Right atrium auricular region (tissue), 2 donors: ENCODE measurements at regions not wholly inside any gene's neighbourhood (a gene's known extent, or its start where the extent isn't known, plus 50 kb on each side); places are given as distances from the start of the nearest gene placed in this dataset.

Experiments used
- DNase-seq: peaks from one replicate; pipeline ENCODE4 v3.0.0-alpha.2; 2019; ENCODE audit warnings: low spot score
- H3K27ac ChIP-seq, 2 donors: fragments of 200-600 bp; sonication (generic); 1 replicate in 1 of 2; 2 replicates in 1 of 2; pipeline ENCODE4 v1.5.1; 2016 to 2019
- H3K27me3 ChIP-seq, 2 donors: fragments of 200-600 bp; sonication (generic); one replicate each; pipeline versions ENCODE4 v1.5.1 to v1.6.0; 2017 to 2019
- H3K36me3 ChIP-seq: fragments of 200-600 bp; sonication (generic); one replicate; pipeline ENCODE4 v1.5.1; 2016
- H3K4me1 ChIP-seq, 2 donors: fragments of 200-600 bp; sonication (generic); one replicate each; pipeline versions ENCODE4 v1.5.1 to v1.6.0; 2017 to 2019
- H3K4me3 ChIP-seq, 2 donors: fragments of 200-600 bp; sonication (generic); 1 replicate in 1 of 2; 2 replicates in 1 of 2; pipeline ENCODE4 v1.5.1; 2017 to 2019; ENCODE audit warnings: mild to moderate bottlenecking in 1 of 2, moderate library complexity in 1 of 2
- H3K9me3 ChIP-seq, 2 donors: fragments of 200-600 bp; sonication (generic); one replicate each; pipeline ENCODE4 v1.5.1; 2019
- CTCF ChIP-seq, 2 donors: fragments of 200-600 bp; sonication (generic); IDR thresholded peaks; one replicate each; pipeline ENCODE4 v1.5.1; 2019; ENCODE audit warnings: antibody characterized with exemption in 2 of 2

- peaks cover 0 to 21% of the 10 kb centered on the region in 2 donors for H3K4me1 ChIP-seq
Observed at GRCh38 chr1:184895086-184895485, 79.2 kb downstream of the NIBAN1 start.

GRCh38 chr1:184893695-184894094, 80.6 kb downstream of the NIBAN1 start:
- no peak overlapping the region for H3K4me3 ChIP-seq
- DNase-seq, result no peak
- H3K4me1 ChIP-seq, result peaks cover 0 to 35% of the 10 kb centered on the region in 2 donors
- TF ChIP-seq CTCF (IDR thresholded peaks at IDR 0.05), result no peak
- H3K36me3 ChIP-seq, result peaks cover 29% of the 10 kb centered on the region
- H3K27me3 ChIP-seq, result no peaks in the 10 kb centered on the region
- no peaks in the 10 kb centered on the region for H3K9me3 ChIP-seq
- H3K27ac ChIP-seq, result peak overlapping the region; percentile 18 to 95

More at GRCh38 chr1:184895086-184895485, 79.2 kb downstream of the NIBAN1 start:
- Histone ChIP-seq H3K27ac (peak overlapping the region in 1 of 2 donors; percentile 95), H3K27me3 (no peaks in the 10 kb centered on the region), H3K36me3 (peaks cover 37% of the 10 kb centered on the region), H3K9me3 (no peaks in the 10 kb centered on the region), H3K4me3 (no peak overlapping the region)
- DNase-seq, result no peak
- TF ChIP-seq CTCF (IDR thresholded peaks at IDR 0.05), result no peak

GRCh38 chr1:184892116-184892515, 82.2 kb downstream of the NIBAN1 start:
- Histone ChIP-seq H3K9me3 (no peaks in the 10 kb centered on the region), H3K4me3 (no peak overlapping the region), H3K36me3 (peaks cover 20% of the 10 kb centered on the region), H3K27ac (peak overlapping the region; percentile 67 to 95), H3K4me1 (peaks cover 0 to 48% of the 10 kb centered on the region in 2 donors), H3K27me3 (no peaks in the 10 kb centered on the region)
- no peak for DNase-seq
- TF ChIP-seq CTCF (IDR thresholded peaks at IDR 0.05), result no peak

- Histone ChIP-seq H3K9me3 (no peaks in the 10 kb centered on the region), H3K36me3 (peaks cover 14% of the 10 kb centered on the region), H3K4me3 (no peak overlapping the region), H3K4me1 (peaks cover 0 to 55% of the 10 kb centered on the region in 2 donors), H3K27me3 (no peaks in the 10 kb centered on the region), H3K27ac (peak overlapping the region; percentile 67 to 95)
- DNase-seq, result no peak
- TF ChIP-seq CTCF (IDR thresholded peaks at IDR 0.05), result no peak
Observed at GRCh38 chr1:184891440-184891839, 82.9 kb downstream of the NIBAN1 start.

- no peak for DNase-seq
- Histone ChIP-seq H3K27ac (peak overlapping the region; percentile 67 to 95), H3K4me3 (no peak overlapping the region), H3K36me3 (peaks cover 14% of the 10 kb centered on the region), H3K4me1 (peaks cover 0 to 62% of the 10 kb centered on the region in 2 donors), H3K27me3 (no peaks in the 10 kb centered on the region), H3K9me3 (no peaks in the 10 kb centered on the region)
- no peak for TF ChIP-seq CTCF (IDR thresholded peaks at IDR 0.05)
Observed at GRCh38 chr1:184890539-184890973, 83.8 kb downstream of the NIBAN1 start.

- no peak for TF ChIP-seq CTCF (IDR thresholded peaks at IDR 0.05)
- Histone ChIP-seq H3K27me3 (no peaks in the 10 kb centered on the region), H3K9me3 (no peaks in the 10 kb centered on the region), H3K27ac (peak overlapping the region; percentile 67 to 95), H3K4me3 (no peak overlapping the region), H3K4me1 (peaks cover 0 to 63% of the 10 kb centered on the region in 2 donors), H3K36me3 (peaks cover 14% of the 10 kb centered on the region)
- DNase-seq, result no peak
Observed at GRCh38 chr1:184889902-184890301, 84.4 kb downstream of the NIBAN1 start.
